Mucosa of descending colon (tissue), 3 donors: ENCODE measurements at regions not wholly inside any gene's neighbourhood (a gene's known extent, or its start where the extent isn't known, plus 50 kb on each side); places are given as distances from the start of the nearest gene placed in this dataset.
"Not testable (repeated sequence)": the region's sequence is repeated elsewhere in the genome, so short reads cannot be mapped to it uniquely, and the experiment has no call there.

ENCODE experiments used
- ATAC-seq: fragments of 200-7000 bp; cut with Tn5 transposase; one replicate; pipeline ENCODE4 v1.9.1; 2020; ENCODE audit warnings: mild to moderate bottlenecking, moderate library complexity
- DNase-seq, 3 donors: peaks; one replicate each; pipeline ENCODE4 v3.0.0-alpha.2; 2020
- H3K36me3 ChIP-seq: fragments of 200-600 bp; one replicate; pipeline ENCODE4 v1.8.0; 2021; ENCODE audit warnings: low read depth, mild to moderate bottlenecking
- H3K4me1 ChIP-seq: fragments of 200-600 bp; one replicate; pipeline ENCODE4 v1.8.0; 2021; ENCODE audit warnings: low read depth, mild to moderate bottlenecking
- H3K4me3 ChIP-seq: fragments of 200-600 bp; one replicate; pipeline ENCODE4 v1.8.0; 2021; ENCODE audit warnings: mild to moderate bottlenecking
- H3K9me3 ChIP-seq: fragments of 200-600 bp; one replicate; pipeline ENCODE4 v1.8.0; 2021; ENCODE audit warnings: mild to moderate bottlenecking
- CTCF ChIP-seq: fragments of 200-600 bp; IDR thresholded peaks from one replicate; pipeline ENCODE4 v1.8.0; 2022; ENCODE audit warnings: antibody characterized with exemption, mild to moderate bottlenecking
- intact Hi-C, 2 donors: fragments of 100-400 bp; cut with DNase I in 1 of 2; cut with micrococcal nuclease in 1 of 2; formaldehyde crosslinking; loops; one replicate each; pipeline versions ENCODE4 v1.11.0 to v1.11.1; 2022; cut with DNase I, micrococcal nuclease
- donor health status: DM: no; HTN: no; CAD: no; lungs with moderate emphysema.
- donor health status: DM: no; HTN: no; CAD: no.
- donor health status: DM: no; HTN: yes; CAD: no.

GRCh38 chr13:38228322-38228721 lies 121.3 kb upstream of the UFM1 start:
- ATAC-seq (no peak), DNase-seq (no peak)
- no peaks in the 10 kb centered on the region for H3K36me3 ChIP-seq
- no peak overlapping the region for H3K4me3 ChIP-seq
- no peak for TF ChIP-seq CTCF
- no peaks in the 10 kb centered on the region for H3K9me3 ChIP-seq
- intact Hi-C loops: no loop called here
- H3K4me1 ChIP-seq: no peaks in the 10 kb centered on the region

GRCh38 chr13:38226496-38226895 lies 123.2 kb upstream of the UFM1 start:
- H3K4me1 ChIP-seq: no peaks in the 10 kb centered on the region
- H3K36me3 ChIP-seq: no peaks in the 10 kb centered on the region
- H3K4me3 ChIP-seq: no peak overlapping the region
- no peak for ATAC-seq
- intact Hi-C loops: no loop called here
- no peak for DNase-seq
- no peak for TF ChIP-seq CTCF
- H3K9me3 ChIP-seq: no peaks in the 10 kb centered on the region

- ATAC-seq: peak; percentile 43
- DNase-seq: peak in 1 of 3 donors; percentile 11
- intact Hi-C loops: no loop called here
- H3K4me1 ChIP-seq: no peaks in the 10 kb centered on the region
- TF ChIP-seq CTCF: no peak
- H3K36me3 ChIP-seq: no peaks in the 10 kb centered on the region
- no peaks in the 10 kb centered on the region for H3K9me3 ChIP-seq
- H3K4me3 ChIP-seq: no peak overlapping the region
Observed at GRCh38 chr13:38223089-38223488, 126.6 kb upstream of the UFM1 start.

GRCh38 chr13:38221120-38221519 lies 128.5 kb upstream of the UFM1 start:
- H3K4me3 ChIP-seq, ATAC-seq, H3K36me3 ChIP-seq, H3K4me1 ChIP-seq, intact Hi-C loops, H3K9me3 ChIP-seq, DNase-seq: not testable (repeated sequence)

- no peak for TF ChIP-seq CTCF
- no peaks in the 10 kb centered on the region for H3K36me3 ChIP-seq
- ATAC-seq (no peak), DNase-seq (no peak)
- peaks cover 4% of the 10 kb centered on the region for H3K9me3 ChIP-seq
- no peaks in the 10 kb centered on the region for H3K4me1 ChIP-seq
- H3K4me3 ChIP-seq: no peak overlapping the region
- intact Hi-C loops: no loop called here
Observed at GRCh38 chr13:38216181-38216580, 133.5 kb upstream of the UFM1 start.

- no peak for ATAC-seq
- Histone ChIP-seq H3K9me3 (peaks cover 4% of the 10 kb centered on the region), H3K4me3 (no peak overlapping the region), H3K36me3 (no peaks in the 10 kb centered on the region), H3K4me1 (no peaks in the 10 kb centered on the region)
- intact Hi-C loops: no loop called here
- DNase-seq: no peak
- TF ChIP-seq CTCF: no peak
Observed at GRCh38 chr13:38213314-38213713, 136.3 kb upstream of the UFM1 start.
